ENCODE measurements at regions not wholly inside any gene's neighbourhood (a gene's known extent, or its start where the extent isn't known, plus 50 kb on each side); places are given as distances from the start of the nearest gene placed in this dataset.

GRCh38 chr6:145241721-145242120 lies 493.6 kb downstream of the EPM2A start:
- no peak for DNase-seq (ENCODE audit: low read depth in 4 of 4, low spot score in 3 of 4)

GRCh38 chr6:145244349-145245100 lies 490.8 kb downstream of the EPM2A start:
- no peak for DNase-seq (ENCODE audit: low read depth in 4 of 4, low spot score in 3 of 4)

- DNase-seq (ENCODE audit: low read depth in 4 of 4, low spot score in 3 of 4), result no peak
These were observed 490.2 kb downstream of the EPM2A start for GRCh38 chr6:145245119-145245518.

GRCh38 chr6:145247692-145248419 lies 487.5 kb downstream of the EPM2A start:
- DNase-seq (ENCODE audit: low read depth in 4 of 4, low spot score in 3 of 4), result no peak

GRCh38 chr6:145250436-145250835 lies 484.9 kb downstream of the EPM2A start:
- no peak for DNase-seq (ENCODE audit: low read depth in 4 of 4, low spot score in 3 of 4)

GRCh38 chr6:145252737-145253136 lies 482.6 kb downstream of the EPM2A start:
- DNase-seq (ENCODE audit: low read depth in 4 of 4, low spot score in 3 of 4), result no peak

- no peak for DNase-seq (ENCODE audit: low read depth in 4 of 4, low spot score in 3 of 4)
These were observed 480.5 kb downstream of the EPM2A start for GRCh38 chr6:145254649-145255401.

GRCh38 chr6:145257704-145258103 lies 477.6 kb downstream of the EPM2A start:
- DNase-seq (ENCODE audit: low read depth in 4 of 4, low spot score in 3 of 4), result no peak

GRCh38 chr6:145258122-145258521 lies 477.2 kb downstream of the EPM2A start:
- DNase-seq (ENCODE audit: low read depth in 4 of 4, low spot score in 3 of 4), result no peak

GRCh38 chr6:145260484-145261175 lies 474.7 kb downstream of the EPM2A start:
- DNase-seq (ENCODE audit: low read depth in 4 of 4, low spot score in 3 of 4), result no peak

GRCh38 chr6:145261758-145262157 lies 473.6 kb downstream of the EPM2A start:
- DNase-seq (ENCODE audit: low read depth in 4 of 4, low spot score in 3 of 4), result no peak

GRCh38 chr6:145262771-145263170 lies 472.5 kb downstream of the EPM2A start:
- no peak for DNase-seq (ENCODE audit: low read depth in 4 of 4, low spot score in 3 of 4)

GRCh38 chr6:145263778-145264211 lies 471.5 kb downstream of the EPM2A start:
- DNase-seq (ENCODE audit: low read depth in 4 of 4, low spot score in 3 of 4), result no peak

- DNase-seq (ENCODE audit: low read depth in 4 of 4, low spot score in 3 of 4), result no peak
These were observed 468.8 kb downstream of the EPM2A start for GRCh38 chr6:145266432-145267075.

GRCh38 chr6:145267076-145267867 lies 468.0 kb downstream of the EPM2A start:
- no peak for DNase-seq (ENCODE audit: low read depth in 4 of 4, low spot score in 3 of 4)

- no peak for DNase-seq (ENCODE audit: low read depth in 4 of 4, low spot score in 3 of 4)
These were observed 464.9 kb downstream of the EPM2A start for GRCh38 chr6:145270464-145270863.

GRCh38 chr6:145271040-145271439 lies 464.3 kb downstream of the EPM2A start:
- no peak for DNase-seq (ENCODE audit: low read depth in 4 of 4, low spot score in 3 of 4)

GRCh38 chr6:145271577-145271976 lies 463.7 kb downstream of the EPM2A start:
- DNase-seq (ENCODE audit: low read depth in 4 of 4, low spot score in 3 of 4), result no peak

GRCh38 chr6:145272246-145272645 lies 463.1 kb downstream of the EPM2A start:
- DNase-seq (ENCODE audit: low read depth in 4 of 4, low spot score in 3 of 4), result no peak

GRCh38 chr6:145273136-145273535 lies 462.2 kb downstream of the EPM2A start:
- DNase-seq (ENCODE audit: low read depth in 4 of 4, low spot score in 3 of 4), result no peak
